Stimulated activated CD4-positive, alpha-beta T cell treated with anti-CD3 and anti-CD28 coated beads, Interleukin-1b, Interleukin-23, amount 100 ng/mL, for 48 hours (primary cell): ENCODE measurements at regions not wholly inside any gene's neighbourhood (a gene's known extent, or its start where the extent isn't known, plus 50 kb on each side); places are given as distances from the start of the nearest gene placed in this dataset.
"Not testable (repeated sequence)": the region's sequence is repeated elsewhere in the genome, so short reads cannot be mapped to it uniquely, and the experiment has no call there.

ENCODE experiments used
- DNase-seq: peaks from one replicate; pipeline ENCODE4 v3.0.0-alpha.2; 2020

- not testable (repeated sequence) for DNase-seq
Measured at GRCh38 chr1:817071-817599, 106.6 kb upstream of the SAMD11 start.

GRCh38 chr1:817658-818617, 105.8 kb upstream of the SAMD11 start:
- DNase-seq = not testable (repeated sequence)

- DNase-seq = no peak
Measured at GRCh38 chr1:818618-819291, 105.0 kb upstream of the SAMD11 start.

- no peak for DNase-seq
Measured at GRCh38 chr1:820962-821361, 102.8 kb upstream of the SAMD11 start.

GRCh38 chr1:826808-827207, 96.9 kb upstream of the SAMD11 start:
- not testable (repeated sequence) for DNase-seq

GRCh38 chr1:827211-828063, 96.3 kb upstream of the SAMD11 start:
- peak; percentile 95 for DNase-seq

- not testable (repeated sequence) for DNase-seq
Measured at GRCh38 chr1:829324-829723, 94.4 kb upstream of the SAMD11 start.

- DNase-seq = not testable (repeated sequence)
Measured at GRCh38 chr1:829932-830331, 93.8 kb upstream of the SAMD11 start.

GRCh38 chr1:830750-831149, 93.0 kb upstream of the SAMD11 start:
- DNase-seq = not testable (repeated sequence)

GRCh38 chr1:831522-831921, 92.2 kb upstream of the SAMD11 start:
- no peak for DNase-seq

GRCh38 chr1:832136-832535, 91.6 kb upstream of the SAMD11 start:
- DNase-seq = no peak

GRCh38 chr1:833226-833625, 90.5 kb upstream of the SAMD11 start:
- not testable (repeated sequence) for DNase-seq

GRCh38 chr1:835509-835908, 88.2 kb upstream of the SAMD11 start:
- DNase-seq = not testable (repeated sequence)

- not testable (repeated sequence) for DNase-seq
Measured at GRCh38 chr1:837601-838000, 86.1 kb upstream of the SAMD11 start.

GRCh38 chr1:838291-838690, 85.4 kb upstream of the SAMD11 start:
- DNase-seq = not testable (repeated sequence)

GRCh38 chr1:840592-840991, 83.1 kb upstream of the SAMD11 start:
- DNase-seq = not testable (repeated sequence)

GRCh38 chr1:841671-842425, 81.9 kb upstream of the SAMD11 start:
- not testable (repeated sequence) for DNase-seq

GRCh38 chr1:842799-843198, 80.9 kb upstream of the SAMD11 start:
- not testable (repeated sequence) for DNase-seq

- not testable (repeated sequence) for DNase-seq
Measured at GRCh38 chr1:843946-844345, 79.8 kb upstream of the SAMD11 start.

- no peak for DNase-seq
Measured at GRCh38 chr1:844472-845026, 79.2 kb upstream of the SAMD11 start.

GRCh38 chr1:845641-846040, 78.1 kb upstream of the SAMD11 start:
- not testable (repeated sequence) for DNase-seq
